CD14-positive monocyte (primary cell): ENCODE measurements at regions not wholly inside any gene's neighbourhood (a gene's known extent, or its start where the extent isn't known, plus 50 kb on each side); places are given as distances from the start of the nearest gene placed in this dataset.

Experiments
- DNase-seq, 3 donors: peaks; one replicate each; pipeline ENCODE4 v3.0.0-alpha.2; 2011 to 2022
- H2AFZ ChIP-seq: 2 replicates; pipeline ENCODE4 v1.6.0; 2012; ENCODE audit warnings: mild to moderate bottlenecking, low read depth, low read length, inconsistent platforms; ENCODE audit not compliant: insufficient read depth, poor library complexity, severe bottlenecking
- H3K27ac ChIP-seq, 2 donors: 1 replicate in 1 of 2; 2 replicates in 1 of 2; pipeline ENCODE4 v1.5.1; 2012 to 2013; ENCODE audit warnings: low read length in 2 of 2, control low read depth in 1 of 2, inconsistent platforms in 1 of 2, low read depth in 1 of 2, mild to moderate bottlenecking in 1 of 2
- H3K27me3 ChIP-seq, 2 donors: one replicate each; pipeline versions ENCODE4 v1.6.0 to v1.6.1; 2011 to 2013; ENCODE audit warnings: low read length in 2 of 2; ENCODE audit not compliant: control insufficient read depth in 2 of 2, insufficient read depth in 2 of 2
- H3K36me3 ChIP-seq, 2 donors: replicated peaks in 1 of 2; 1 replicate in 1 of 2; 2 replicates in 1 of 2; pipeline versions ENCODE4 v1.5.1 to v1.6.1; 2012 to 2013; ENCODE audit warnings: low read length in 2 of 2, control low read depth in 1 of 2, inconsistent platforms in 1 of 2, mild to moderate bottlenecking in 1 of 2; ENCODE audit not compliant: insufficient read depth in 2 of 2, control insufficient read depth in 1 of 2
- H3K4me1 ChIP-seq, 2 donors: 1 replicate in 1 of 2; 2 replicates in 1 of 2; pipeline versions ENCODE4 v1.5.1 to v1.6.1; 2012 to 2013; ENCODE audit warnings: low read length in 2 of 2, control low read depth in 1 of 2, inconsistent platforms in 1 of 2, mild to moderate bottlenecking in 1 of 2, moderate library complexity in 1 of 2; ENCODE audit not compliant: insufficient read depth in 2 of 2, control insufficient read depth in 1 of 2
- H3K4me2 ChIP-seq: replicated peaks from 2 replicates; pipeline ENCODE3; 2012; ENCODE audit warnings: low read length, moderate library complexity, mild to moderate bottlenecking; ENCODE audit not compliant: poor library complexity, severe bottlenecking; ENCODE audit errors: extremely low read depth
- H3K4me3 ChIP-seq, 3 experiments: fragments of 200-600 bp in 1 of 3; sonication (generic) in 1 of 3; replicated peaks in 1 of 3; 1 replicate in 2 of 3; 2 replicates in 1 of 3; pipeline ENCODE4 v1.5.1; 2011 to 2013; ENCODE audit warnings: low read length in 3 of 3, mild to moderate bottlenecking in 3 of 3, control low read depth in 2 of 3, low read depth in 2 of 3, inconsistent platforms in 1 of 3, moderate library complexity in 1 of 3
- H3K79me2 ChIP-seq: 2 replicates; pipeline ENCODE4 v1.6.0; 2012; ENCODE audit warnings: mild to moderate bottlenecking, control low read depth, inconsistent platforms, low read length, moderate library complexity; ENCODE audit not compliant: insufficient read depth
- H3K9ac ChIP-seq: 2 replicates; pipeline ENCODE4 v1.6.0; 2017; ENCODE audit warnings: low read length, mild to moderate bottlenecking; ENCODE audit not compliant: insufficient read depth, poor library complexity, severe bottlenecking
- H3K9me3 ChIP-seq, 2 donors: replicated peaks in 1 of 2; 1 replicate in 1 of 2; 2 replicates in 1 of 2; pipeline versions ENCODE4 v1.5.1 to v1.6.1; 2012 to 2013; ENCODE audit warnings: low read length in 2 of 2, control low read depth in 1 of 2; ENCODE audit not compliant: control insufficient read depth in 1 of 2, insufficient read depth in 1 of 2
- H4K20me1 ChIP-seq: 2 replicates; pipeline ENCODE4 v1.6.0; 2012; ENCODE audit warnings: mild to moderate bottlenecking, low read length, control low read depth, moderate library complexity; ENCODE audit not compliant: insufficient read depth
- H3K27ac Mint-ChIP-seq, 7 donors: one replicate each; pipeline ENCODE4 v1.8.0; 2020; ENCODE audit warnings: mild to moderate bottlenecking in 7 of 7, mixed read lengths in 7 of 7, moderate library complexity in 6 of 7, inconsistent platforms in 2 of 7
- H3K27me3 Mint-ChIP-seq, 3 donors: one replicate each; pipeline ENCODE4 v1.8.0; 2021 to 2022; ENCODE audit warnings: low read depth in 3 of 3, mild to moderate bottlenecking in 3 of 3, mixed read lengths in 3 of 3, moderate library complexity in 3 of 3, inconsistent platforms in 1 of 3
- H3K36me3 Mint-ChIP-seq, 2 donors: one replicate each; pipeline ENCODE4 v1.8.0; 2020; ENCODE audit warnings: mixed read lengths in 2 of 2, inconsistent platforms in 1 of 2, mild to moderate bottlenecking in 1 of 2
- H3K4me1 Mint-ChIP-seq: one replicate; pipeline ENCODE4 v1.8.0; 2020; ENCODE audit warnings: mild to moderate bottlenecking, mixed read lengths
- H3K4me3 Mint-ChIP-seq, 2 donors: one replicate each; pipeline ENCODE4 v1.8.0; 2020; ENCODE audit warnings: mild to moderate bottlenecking in 2 of 2, mixed read lengths in 2 of 2, moderate library complexity in 1 of 2
- H3K9me3 Mint-ChIP-seq, 7 donors: one replicate each; pipeline ENCODE4 v1.8.0; 2020 to 2022; ENCODE audit warnings: mixed read lengths in 7 of 7, mild to moderate bottlenecking in 6 of 7, moderate library complexity in 6 of 7, inconsistent platforms in 2 of 7
- CTCF ChIP-seq: fragments of 200-600 bp; IDR thresholded peaks from one replicate; pipeline ENCODE4 v1.8.0; 2022; ENCODE audit warnings: antibody characterized with exemption, mild to moderate bottlenecking
- WGBS: methylation state at CpG from one replicate; pipeline ENCODE4 v1.1.5; 2013; ENCODE audit warnings: missing lambda C conversion rate; ENCODE audit not compliant: insufficient coverage; 5-methylcytosine and 5-hydroxymethylcytosine counted together
- intact Hi-C, 2 donors: fragments of 100-400 bp; cut with micrococcal nuclease; formaldehyde crosslinking; loops; one replicate each; pipeline versions ENCODE4 v1.15.0 to v1.15.1; 2023

- H3K4me3 Mint-ChIP-seq, result no peak overlapping the region
- WGBS, result 67% methylated on average over 2 of the region's 9 CpGs
- peak overlapping the region in 1 of 2 donors; percentile 7 for H3K27ac ChIP-seq
Observed at GRCh38 chr6:25086500-25087091, 150.8 kb upstream of the RIPOR2 start.

GRCh38 chr6:25088513-25088912 lies 152.8 kb upstream of the RIPOR2 start:
- no peak for DNase-seq
- H3K9ac ChIP-seq, result no peak overlapping the region
- H3K4me1 Mint-ChIP-seq, result peaks cover 12% of the 10 kb centered on the region

More at GRCh38 chr6:25086500-25087091, 150.8 kb upstream of the RIPOR2 start:
- Histone ChIP-seq H4K20me1 (no peaks in the 10 kb centered on the region), H3K4me1 (peaks cover 29 to 37% of the 10 kb centered on the region in 2 donors), H3K9me3 (no peaks in the 10 kb centered on the region), H3K27me3 (no peaks in the 10 kb centered on the region), H3K36me3 (peaks cover 12 to 35% of the 10 kb centered on the region in 2 donors), H3K9ac (no peak overlapping the region), H3K4me2 (no peak overlapping the region), H2AFZ (no peak overlapping the region), H3K4me3 (no peak overlapping the region), H3K79me2 (no peaks in the 10 kb centered on the region)
- Mint-ChIP-seq H3K27ac (no peak overlapping the region), H3K27me3 (peaks cover 0 to 2% (median 0%) of the 10 kb centered on the region in 3 donors), H3K4me1 (peaks cover 10% of the 10 kb centered on the region), H3K9me3 (no peaks in the 10 kb centered on the region), H3K36me3 (peaks cover 15 to 22% of the 10 kb centered on the region in 2 donors)
- DNase-seq, result no peak
- intact Hi-C loops, result no loop called here
- TF ChIP-seq CTCF, result no peak

More at GRCh38 chr6:25088513-25088912, 152.8 kb upstream of the RIPOR2 start:
- H3K27me3 ChIP-seq, result no peaks in the 10 kb centered on the region
- no peak for TF ChIP-seq CTCF
- no peak overlapping the region for H3K4me3 Mint-ChIP-seq
- H3K9me3 Mint-ChIP-seq, result no peaks in the 10 kb centered on the region
- H3K4me3 ChIP-seq, result no peak overlapping the region
- H3K4me1 ChIP-seq, result peaks cover 29 to 37% of the 10 kb centered on the region in 2 donors
- no peaks in the 10 kb centered on the region for H4K20me1 ChIP-seq
- 22% methylated on average over 2 of the region's 5 CpGs for WGBS
- no peak overlapping the region for H3K27ac Mint-ChIP-seq
- intact Hi-C loops, result no loop called here
- peaks cover 15 to 38% of the 10 kb centered on the region in 2 donors for H3K36me3 ChIP-seq
- no peaks in the 10 kb centered on the region for H3K79me2 ChIP-seq
- no peaks in the 10 kb centered on the region for H3K27me3 Mint-ChIP-seq
- H3K9me3 ChIP-seq, result no peaks in the 10 kb centered on the region
- H3K4me2 ChIP-seq, result no peak overlapping the region
- peak overlapping the region in 1 of 2 donors; percentile 29 for H3K27ac ChIP-seq
- H3K36me3 Mint-ChIP-seq, result peaks cover 20 to 25% of the 10 kb centered on the region in 2 donors
- no peak overlapping the region for H2AFZ ChIP-seq
